MM.1S (cell line): ENCODE measurements at regions not wholly inside any gene's neighbourhood (a gene's known extent, or its start where the extent isn't known, plus 50 kb on each side); places are given as distances from the start of the nearest gene placed in this dataset.

ENCODE experiments used
- CTCF ChIP-seq: fragments of 300-600 bp; sonication (generic); IDR thresholded peaks from 2 replicates; pipeline ENCODE4 v1.5.1; 2016; ENCODE audit warnings: antibody characterized with exemption, low read length, mixed read lengths
- EZH2 ChIP-seq: fragments of 300-600 bp; sonication (generic); optimal IDR thresholded peaks from 2 replicates; pipeline ENCODE3; 2017; ENCODE audit warnings: low read depth, mild to moderate bottlenecking, antibody characterized with exemption, low read length, mixed read lengths
- EZH2phosphoT487 ChIP-seq: fragments of 300-600 bp; sonication (generic); IDR thresholded peaks from 2 replicates; pipeline ENCODE4 v1.6.1; 2018; ENCODE audit warnings: antibody characterized with exemption, low read length

DNA sequence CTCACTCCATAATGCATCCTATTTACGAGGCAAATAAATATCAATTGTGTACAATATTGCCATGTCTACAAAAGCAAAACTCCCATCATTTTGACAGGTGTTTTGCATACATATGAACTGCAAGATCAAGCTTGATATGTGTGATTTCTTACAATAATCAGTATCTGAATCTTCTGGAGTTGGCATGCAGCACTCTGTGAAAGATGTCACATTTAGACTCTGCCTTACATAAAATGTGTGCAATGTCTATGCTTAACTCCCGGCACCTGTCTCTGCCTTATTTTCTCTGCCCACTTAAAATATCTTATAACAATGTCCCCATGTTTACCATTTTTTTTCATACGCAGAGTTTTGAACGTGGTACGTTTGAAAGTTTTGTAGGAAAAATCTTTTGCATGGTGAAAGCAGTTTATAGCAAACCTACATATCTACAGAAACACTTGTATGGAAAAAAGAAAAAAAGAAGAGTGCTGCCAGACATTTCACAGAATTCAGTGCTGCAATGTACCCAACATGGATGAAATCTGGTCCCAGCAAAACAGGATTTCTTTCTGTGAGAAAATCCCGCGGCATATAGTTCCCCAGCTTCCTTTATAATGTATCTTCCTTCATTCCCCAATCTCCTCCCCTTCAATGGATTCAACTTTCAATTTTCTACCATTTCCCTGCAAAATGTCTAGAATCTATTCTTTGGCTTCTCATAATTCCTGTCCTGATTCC is 114.1 kb upstream of the NRP1 start:
- TF ChIP-seq EZH2phosphoT487 (no peak), CTCF (no peak), EZH2 (no peak)
